PC-3 (cell line): ENCODE measurements at regions not wholly inside any gene's neighbourhood (a gene's known extent, or its start where the extent isn't known, plus 50 kb on each side); places are given as distances from the start of the nearest gene placed in this dataset.

Experiments
- ATAC-seq: fragments of 200-7000 bp; cut with Tn5 transposase; 2 replicates; pipeline ENCODE4 v1.9.1; 2020; ENCODE audit warnings: mild to moderate bottlenecking, moderate library complexity
- BruUV-seq: library from RNA; stranded (reverse); fragments of 400-500 nt; replicated peaks from 2 replicates; lab custom pipeline; 2021; lab: Mats Ljungman, UMichigan
- CTCF ChIA-PET: fragments of 300-600 bp; sonication (Branson Sonifier 250); formaldehyde crosslinking; loops from one replicate; lab custom pipeline; 2022; ENCODE audit warnings: antibody characterized with exemption; lab: Charles Lee
- POLR2A ChIA-PET: fragments of 300-600 bp; sonication (Branson Sonifier 250); formaldehyde crosslinking; loops from one replicate; lab custom pipeline; 2022; ENCODE audit warnings: antibody characterized with exemption; ENCODE audit not compliant: unreplicated experiment; lab: Charles Lee
- DNase-seq: peaks from one replicate; pipeline ENCODE4 v3.0.0-alpha.2; 2015
- H2AFZ ChIP-seq: fragments of 300-600 bp; sonication (generic); 2 replicates; pipeline ENCODE4 v1.6.0; 2016; ENCODE audit warnings: antibody characterized with exemption, low read length
- H3F3A ChIP-seq: fragments of 300-600 bp; sonication (generic); one replicate; pipeline ENCODE4 v1.6.0; 2017; ENCODE audit warnings: antibody characterized with exemption, low read length, control low read depth, mild to moderate bottlenecking; ENCODE audit not compliant: unreplicated experiment
- H3K27ac ChIP-seq: fragments of 300-600 bp; sonication (generic); 2 replicates; pipeline ENCODE4 v1.5.1; 2016; ENCODE audit warnings: mild to moderate bottlenecking, low read length
- H3K27me3 ChIP-seq: fragments of 300-600 bp; sonication (generic); 2 replicates; pipeline ENCODE4 v1.6.1; 2016; ENCODE audit warnings: low read length, mixed read lengths
- H3K36me3 ChIP-seq: fragments of 300-600 bp; sonication (generic); 2 replicates; pipeline ENCODE4 v1.6.1; 2016; ENCODE audit warnings: low read depth, mixed run types, low read length, mixed read lengths
- H3K4me1 ChIP-seq: fragments of 300-600 bp; sonication (generic); 2 replicates; pipeline ENCODE4 v1.5.1; 2016; ENCODE audit warnings: low read length; ENCODE audit not compliant: insufficient read depth
- H3K4me2 ChIP-seq: fragments of 300-600 bp; sonication (generic); 2 replicates; pipeline ENCODE4 v1.6.0; 2016; ENCODE audit warnings: low read length
- H3K4me3 ChIP-seq: fragments of 300-600 bp; sonication (generic); 2 replicates; pipeline ENCODE4 v1.5.1; 2016; ENCODE audit warnings: mild to moderate bottlenecking, low read length, mixed read lengths
- H3K79me2 ChIP-seq: fragments of 300-600 bp; sonication (generic); 2 replicates; pipeline ENCODE4 v1.6.1; 2017; ENCODE audit warnings: low read length, mixed read lengths
- H3K9ac ChIP-seq: fragments of 300-600 bp; sonication (generic); 2 replicates; pipeline ENCODE4 v1.6.0; 2016; ENCODE audit warnings: mild to moderate bottlenecking, low read length
- H3K9me2 ChIP-seq: fragments of 300-600 bp; sonication (generic); replicated peaks from 2 replicates; pipeline ENCODE4 v1.6.1; 2016; ENCODE audit warnings: mixed run types, low read length, mixed read lengths
- H3K9me3 ChIP-seq: fragments of 300-600 bp; sonication (generic); 2 replicates; pipeline ENCODE4 v1.6.1; 2016; ENCODE audit warnings: low read length, mixed read lengths
- H4K20me1 ChIP-seq: fragments of 300-600 bp; sonication (generic); 2 replicates; pipeline ENCODE4 v1.6.1; 2016; ENCODE audit warnings: low read length, mixed read lengths
- EZH2 ChIP-seq: fragments of 300-600 bp; sonication (generic); IDR thresholded peaks from one replicate; pipeline ENCODE4 v1.6.1; 2017; ENCODE audit warnings: antibody characterized with exemption, mild to moderate bottlenecking, low read length; ENCODE audit not compliant: unreplicated experiment
- EZH2phosphoT487 ChIP-seq: fragments of 300-600 bp; sonication (generic); IDR thresholded peaks from 2 replicates; pipeline ENCODE4 v1.6.1; 2018; ENCODE audit warnings: mild to moderate bottlenecking, antibody characterized with exemption, low read length, borderline replicate concordance
- intact Hi-C: fragments of 100-400 bp; cut with micrococcal nuclease; formaldehyde crosslinking; loops from 2 replicates; pipeline ENCODE4 v1.9.0; 2023
- TF ChIP-seq, protein P1 (sequence below): fragments of 300-600 bp; sonication (generic); conservative IDR thresholded peaks from 2 replicates; pipeline ENCODE4 v1.5.1; 2017; ENCODE audit warnings: antibody characterized with exemption, low read depth, mild to moderate bottlenecking, low read length

DNA sequence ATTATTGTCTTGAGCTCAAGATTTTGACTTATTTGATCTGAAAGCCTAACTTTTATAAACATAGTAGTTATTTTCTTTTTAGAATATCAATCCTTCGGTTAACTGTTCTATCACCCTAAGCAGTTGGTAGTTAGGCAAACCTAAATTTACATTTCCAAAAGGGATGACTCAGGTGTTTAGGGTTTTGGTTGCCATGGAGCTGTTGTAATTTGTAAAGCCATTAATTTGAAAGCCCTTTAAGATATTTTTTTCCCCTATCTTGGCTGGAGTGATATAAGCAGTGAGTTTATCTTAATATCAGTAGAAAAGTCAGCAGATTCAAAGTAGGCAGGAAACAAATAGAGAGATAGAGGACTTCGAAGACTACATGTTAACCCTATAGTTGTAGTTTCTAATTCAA lies 1472.6 kb upstream of the CELF2 start:
- H3K4me2 ChIP-seq = no peak overlapping the region
- H3K9me2 ChIP-seq = no peaks in the 10 kb centered on the region
- H3K27ac ChIP-seq = no peak overlapping the region
- no peak overlapping the region for H3K9ac ChIP-seq
- no peaks in the 10 kb centered on the region for H3K36me3 ChIP-seq
- CTCF ChIA-PET = no interaction called here
- H3K4me3 ChIP-seq = no peak overlapping the region
- H3K9me3 ChIP-seq = no peaks in the 10 kb centered on the region
- no peak for TF ChIP-seq EZH2
- no peak for TF ChIP-seq EZH2phosphoT487
- TF ChIP-seq, protein P1, sequence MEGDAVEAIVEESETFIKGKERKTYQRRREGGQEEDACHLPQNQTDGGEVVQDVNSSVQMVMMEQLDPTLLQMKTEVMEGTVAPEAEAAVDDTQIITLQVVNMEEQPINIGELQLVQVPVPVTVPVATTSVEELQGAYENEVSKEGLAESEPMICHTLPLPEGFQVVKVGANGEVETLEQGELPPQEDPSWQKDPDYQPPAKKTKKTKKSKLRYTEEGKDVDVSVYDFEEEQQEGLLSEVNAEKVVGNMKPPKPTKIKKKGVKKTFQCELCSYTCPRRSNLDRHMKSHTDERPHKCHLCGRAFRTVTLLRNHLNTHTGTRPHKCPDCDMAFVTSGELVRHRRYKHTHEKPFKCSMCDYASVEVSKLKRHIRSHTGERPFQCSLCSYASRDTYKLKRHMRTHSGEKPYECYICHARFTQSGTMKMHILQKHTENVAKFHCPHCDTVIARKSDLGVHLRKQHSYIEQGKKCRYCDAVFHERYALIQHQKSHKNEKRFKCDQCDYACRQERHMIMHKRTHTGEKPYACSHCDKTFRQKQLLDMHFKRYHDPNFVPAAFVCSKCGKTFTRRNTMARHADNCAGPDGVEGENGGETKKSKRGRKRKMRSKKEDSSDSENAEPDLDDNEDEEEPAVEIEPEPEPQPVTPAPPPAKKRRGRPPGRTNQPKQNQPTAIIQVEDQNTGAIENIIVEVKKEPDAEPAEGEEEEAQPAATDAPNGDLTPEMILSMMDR = no peak
- H2AFZ ChIP-seq = no peak overlapping the region
- no peaks in the 10 kb centered on the region for H3K27me3 ChIP-seq
- DNase-seq (no peak), ATAC-seq (no peak)
- intact Hi-C loops = no loop called here
- H3K4me1 ChIP-seq = no peaks in the 10 kb centered on the region
- POLR2A ChIA-PET = no interaction called here
- H3K79me2 ChIP-seq = no peaks in the 10 kb centered on the region
- H4K20me1 ChIP-seq = no peaks in the 10 kb centered on the region
- no peaks in the 10 kb centered on the region for H3F3A ChIP-seq
- BruUV-seq = no TSS peak

DNA sequence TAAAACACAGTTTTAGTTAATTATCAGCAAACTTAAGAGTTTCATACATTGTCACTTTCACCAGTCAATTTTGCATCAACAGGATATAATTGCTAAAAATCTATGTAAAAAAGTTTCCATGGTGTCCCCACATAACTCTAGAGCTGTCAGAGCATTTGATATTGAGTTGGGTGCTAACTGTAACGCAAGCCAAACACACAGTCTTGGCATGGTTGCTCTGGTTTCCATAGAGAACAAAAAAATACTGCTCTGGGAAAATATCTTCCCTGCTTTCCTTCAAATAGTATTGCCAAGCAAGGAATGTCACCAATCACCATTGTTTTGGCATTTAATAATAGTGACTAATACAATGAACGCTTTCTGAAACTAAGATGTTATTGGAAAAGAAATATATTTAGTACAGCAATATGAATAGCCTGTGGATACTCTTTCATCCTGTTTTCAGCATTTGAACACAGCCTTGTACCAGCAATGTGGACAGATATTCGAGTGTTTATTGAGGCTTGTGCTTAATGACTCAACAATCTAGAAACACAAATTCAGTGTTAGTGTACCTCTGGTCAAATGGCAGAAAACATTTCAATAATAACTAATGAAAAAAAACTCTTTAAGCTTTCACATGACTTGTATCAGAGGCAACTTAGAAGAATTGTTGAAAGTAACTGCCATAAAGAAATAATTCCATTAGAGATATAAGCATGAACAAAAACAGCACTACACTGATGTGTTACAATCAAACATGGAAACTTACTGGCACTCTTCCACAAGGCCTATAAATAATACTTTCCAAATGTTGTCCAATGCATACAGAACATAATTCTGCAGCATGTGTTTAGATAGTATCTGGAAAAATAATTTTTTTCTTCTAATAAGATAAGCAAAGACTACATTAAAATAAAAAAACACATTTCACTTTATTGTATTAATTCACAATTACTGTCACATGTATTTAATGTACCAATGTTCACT lies 1469.5 kb upstream of the CELF2 start:
- Histone ChIP-seq H3K36me3 (no peaks in the 10 kb centered on the region), H3K27ac (no peak overlapping the region), H3K4me2 (no peak overlapping the region), H3K4me1 (no peaks in the 10 kb centered on the region), H3F3A (no peaks in the 10 kb centered on the region), H4K20me1 (no peaks in the 10 kb centered on the region), H3K79me2 (no peaks in the 10 kb centered on the region), H3K9me2 (no peaks in the 10 kb centered on the region), H3K9ac (no peak overlapping the region), H3K27me3 (no peaks in the 10 kb centered on the region), H2AFZ (no peak overlapping the region), H3K4me3 (no peak overlapping the region), H3K9me3 (no peaks in the 10 kb centered on the region)
- DNase-seq (no peak), ATAC-seq (no peak)
- intact Hi-C loops = no loop called here
- BruUV-seq = no TSS peak
- POLR2A ChIA-PET = no interaction called here
- TF ChIP-seq EZH2 (no peak), EZH2phosphoT487 (no peak)
- TF ChIP-seq, protein P1 = no peak
- CTCF ChIA-PET = no interaction called here

DNA sequence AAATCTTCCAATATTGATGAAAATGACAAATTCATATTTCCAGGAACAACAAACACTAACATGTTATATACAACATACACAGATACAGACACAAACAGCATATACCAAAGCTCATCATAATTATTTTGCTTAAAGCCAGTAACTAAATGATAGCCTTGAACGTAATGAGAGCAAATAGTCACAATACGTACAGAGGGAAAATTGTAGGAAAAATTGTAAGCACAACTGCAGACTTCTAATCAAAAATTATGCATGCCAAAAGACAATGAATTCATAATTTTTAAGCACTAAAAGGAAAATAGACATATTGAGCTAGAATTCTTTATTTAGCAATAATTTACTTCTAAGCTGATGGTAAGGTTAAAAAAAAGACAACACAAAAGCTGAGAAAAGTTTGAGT lies 1466.9 kb upstream of the CELF2 start:
- Histone ChIP-seq H3K79me2 (no peaks in the 10 kb centered on the region), H3K4me1 (no peaks in the 10 kb centered on the region), H3K36me3 (no peaks in the 10 kb centered on the region), H3K4me3 (no peak overlapping the region), H2AFZ (no peak overlapping the region), H3K27me3 (no peaks in the 10 kb centered on the region), H3K9ac (no peak overlapping the region), H4K20me1 (no peaks in the 10 kb centered on the region), H3K9me2 (no peaks in the 10 kb centered on the region), H3K4me2 (no peak overlapping the region), H3K9me3 (no peaks in the 10 kb centered on the region), H3K27ac (no peak overlapping the region), H3F3A (no peaks in the 10 kb centered on the region)
- ChIA-PET CTCF (no interaction called here), POLR2A (no interaction called here)
- ATAC-seq (no peak), DNase-seq (no peak)
- intact Hi-C loops = no loop called here
- no TSS peak for BruUV-seq
- TF ChIP-seq EZH2phosphoT487 = no peak
- TF ChIP-seq EZH2 = no peak
- TF ChIP-seq, protein P1 = no peak
